Loucy (cell line): ENCODE measurements at regions not wholly inside any gene's neighbourhood (a gene's known extent, or its start where the extent isn't known, plus 50 kb on each side); places are given as distances from the start of the nearest gene placed in this dataset.

Experiments
- H2AFZ ChIP-seq: fragments of 200-600 bp; sonication (generic); 2 replicates; pipeline ENCODE4 v1.6.0; 2016; ENCODE audit warnings: antibody characterized with exemption, mild to moderate bottlenecking, low read length, moderate library complexity
- H3F3A ChIP-seq: fragments of 200-600 bp; 2 replicates; pipeline ENCODE4 v1.6.0; 2016; ENCODE audit warnings: antibody characterized with exemption, low read depth, mild to moderate bottlenecking
- H3K27me3 ChIP-seq: fragments of 200-600 bp; sonication (generic); 2 replicates; pipeline ENCODE4 v1.6.1; 2014; ENCODE audit warnings: low read length, mild to moderate bottlenecking; ENCODE audit not compliant: insufficient read depth, poor library complexity, severe bottlenecking
- H3K36me3 ChIP-seq: fragments of 200-600 bp; sonication (generic); 2 replicates; pipeline ENCODE4 v1.6.1; 2016; ENCODE audit warnings: low read length; ENCODE audit not compliant: insufficient read depth
- H3K4me1 ChIP-seq: fragments of 200-600 bp; sonication (generic); 2 replicates; pipeline ENCODE4 v1.5.1; 2014; ENCODE audit warnings: low read length, mild to moderate bottlenecking; ENCODE audit not compliant: insufficient read depth, poor library complexity, severe bottlenecking
- H3K4me2 ChIP-seq: fragments of 200-600 bp; sonication (generic); 2 replicates; pipeline ENCODE4 v1.6.0; 2014; ENCODE audit warnings: antibody characterized with exemption, low read length, low read depth, mild to moderate bottlenecking; ENCODE audit not compliant: poor library complexity, severe bottlenecking
- H3K4me3 ChIP-seq: fragments of 200-600 bp; sonication (generic); 2 replicates; pipeline ENCODE4 v1.5.1; 2014; ENCODE audit warnings: low read length, mild to moderate bottlenecking, mixed read lengths; ENCODE audit not compliant: poor library complexity, severe bottlenecking
- H3K79me2 ChIP-seq: fragments of 200-600 bp; sonication (generic); 2 replicates; pipeline ENCODE4 v1.6.1; 2014; ENCODE audit warnings: low read length; ENCODE audit not compliant: insufficient read depth
- H3K9ac ChIP-seq: fragments of 200-600 bp; sonication (generic); 2 replicates; pipeline ENCODE4 v1.6.0; 2014; ENCODE audit warnings: mild to moderate bottlenecking, low read depth, low read length, moderate library complexity; ENCODE audit not compliant: poor library complexity, severe bottlenecking
- H3K9me2 ChIP-seq: fragments of 200-600 bp; sonication (generic); replicated peaks from 2 replicates; pipeline ENCODE4 v1.6.1; 2016; ENCODE audit warnings: low read depth, low read length, mixed read lengths
- H3K9me3 ChIP-seq: fragments of 200-600 bp; sonication (generic); 2 replicates; pipeline ENCODE4 v1.6.1; 2014; ENCODE audit warnings: mild to moderate bottlenecking, antibody characterized with exemption, low read length, low read depth; ENCODE audit not compliant: insufficient read depth
- H4K20me1 ChIP-seq: fragments of 200-600 bp; sonication (generic); 2 replicates; pipeline ENCODE4 v1.6.0; 2014; ENCODE audit warnings: antibody characterized with exemption, low read length, mild to moderate bottlenecking; ENCODE audit not compliant: insufficient read depth, poor library complexity, severe bottlenecking
- EZH2phosphoT487 ChIP-seq: fragments of 200-600 bp; IDR thresholded peaks from 2 replicates; pipeline ENCODE4 v1.6.1; 2018; ENCODE audit warnings: antibody characterized with exemption, mild to moderate bottlenecking, moderate library complexity, borderline replicate concordance
- TF ChIP-seq, protein P1 (sequence below): fragments of 200-600 bp; sonication (generic); conservative IDR thresholded peaks from 2 replicates; pipeline ENCODE4 v1.5.1; 2014; ENCODE audit warnings: mild to moderate bottlenecking, antibody characterized with exemption, low read length

DNA sequence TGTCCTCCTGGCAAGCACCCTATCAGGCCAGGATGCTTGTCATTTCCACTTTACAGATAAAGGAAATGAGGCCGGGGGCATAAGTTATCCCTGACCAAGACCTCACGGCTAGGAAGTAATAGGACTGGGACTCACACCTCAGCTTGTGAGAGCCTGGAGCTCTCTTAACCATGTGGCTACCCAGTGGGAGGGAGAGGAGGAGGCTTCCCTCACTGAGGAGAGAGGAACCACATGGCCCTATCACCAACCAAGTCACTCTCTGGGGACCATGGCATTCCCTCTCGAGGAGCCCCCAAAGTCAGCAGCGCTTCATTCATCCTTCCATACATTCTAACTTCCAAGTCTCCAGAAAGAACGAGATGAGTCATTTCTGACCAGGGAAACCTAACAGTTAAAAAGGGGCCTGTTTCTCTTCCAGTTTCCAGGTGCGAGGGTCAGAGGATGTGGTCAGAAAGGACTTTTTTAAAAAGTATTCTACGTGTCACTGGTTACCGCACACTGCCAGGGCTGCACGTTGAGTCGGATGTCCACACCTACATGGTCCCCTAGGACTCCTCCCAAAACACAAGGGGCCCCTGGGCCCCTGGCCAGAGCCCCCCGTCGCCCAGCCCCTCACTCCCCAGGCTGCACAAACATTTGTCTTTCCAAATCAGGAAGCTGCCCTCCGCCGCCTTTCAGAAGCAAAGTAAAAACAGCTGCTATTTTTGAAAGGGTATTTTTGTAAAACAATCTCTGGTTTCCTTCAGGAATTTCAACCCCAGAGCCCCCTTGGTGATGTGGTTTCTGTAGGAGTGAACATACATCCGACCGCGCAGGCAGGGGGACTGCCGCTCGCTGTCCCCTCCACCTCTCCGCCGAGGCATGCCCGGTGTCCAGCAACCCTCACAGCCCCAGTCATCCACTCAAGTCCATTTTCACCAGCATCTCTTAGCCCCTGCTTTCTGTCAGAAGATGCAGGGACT, 128.2 kb upstream of the CHST15 start:
- H3F3A ChIP-seq, result peaks cover 3% of the 10 kb centered on the region; the same call in 1 of the 2 replicates
- TF ChIP-seq, protein P1, sequence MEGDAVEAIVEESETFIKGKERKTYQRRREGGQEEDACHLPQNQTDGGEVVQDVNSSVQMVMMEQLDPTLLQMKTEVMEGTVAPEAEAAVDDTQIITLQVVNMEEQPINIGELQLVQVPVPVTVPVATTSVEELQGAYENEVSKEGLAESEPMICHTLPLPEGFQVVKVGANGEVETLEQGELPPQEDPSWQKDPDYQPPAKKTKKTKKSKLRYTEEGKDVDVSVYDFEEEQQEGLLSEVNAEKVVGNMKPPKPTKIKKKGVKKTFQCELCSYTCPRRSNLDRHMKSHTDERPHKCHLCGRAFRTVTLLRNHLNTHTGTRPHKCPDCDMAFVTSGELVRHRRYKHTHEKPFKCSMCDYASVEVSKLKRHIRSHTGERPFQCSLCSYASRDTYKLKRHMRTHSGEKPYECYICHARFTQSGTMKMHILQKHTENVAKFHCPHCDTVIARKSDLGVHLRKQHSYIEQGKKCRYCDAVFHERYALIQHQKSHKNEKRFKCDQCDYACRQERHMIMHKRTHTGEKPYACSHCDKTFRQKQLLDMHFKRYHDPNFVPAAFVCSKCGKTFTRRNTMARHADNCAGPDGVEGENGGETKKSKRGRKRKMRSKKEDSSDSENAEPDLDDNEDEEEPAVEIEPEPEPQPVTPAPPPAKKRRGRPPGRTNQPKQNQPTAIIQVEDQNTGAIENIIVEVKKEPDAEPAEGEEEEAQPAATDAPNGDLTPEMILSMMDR, result no peak
- H2AFZ ChIP-seq, result no peak overlapping the region
- no peaks in the 10 kb centered on the region for H3K36me3 ChIP-seq
- H3K9ac ChIP-seq, result no peak overlapping the region
- H3K27me3 ChIP-seq, result no peaks in the 10 kb centered on the region
- no peaks in the 10 kb centered on the region for H3K9me3 ChIP-seq
- no peaks in the 10 kb centered on the region for H3K79me2 ChIP-seq
- H3K4me2 ChIP-seq, result no peak overlapping the region
- no peaks in the 10 kb centered on the region for H3K9me2 ChIP-seq
- H3K4me1 ChIP-seq, result no peaks in the 10 kb centered on the region
- H4K20me1 ChIP-seq, result no peaks in the 10 kb centered on the region
- H3K4me3 ChIP-seq, result no peak overlapping the region

DNA sequence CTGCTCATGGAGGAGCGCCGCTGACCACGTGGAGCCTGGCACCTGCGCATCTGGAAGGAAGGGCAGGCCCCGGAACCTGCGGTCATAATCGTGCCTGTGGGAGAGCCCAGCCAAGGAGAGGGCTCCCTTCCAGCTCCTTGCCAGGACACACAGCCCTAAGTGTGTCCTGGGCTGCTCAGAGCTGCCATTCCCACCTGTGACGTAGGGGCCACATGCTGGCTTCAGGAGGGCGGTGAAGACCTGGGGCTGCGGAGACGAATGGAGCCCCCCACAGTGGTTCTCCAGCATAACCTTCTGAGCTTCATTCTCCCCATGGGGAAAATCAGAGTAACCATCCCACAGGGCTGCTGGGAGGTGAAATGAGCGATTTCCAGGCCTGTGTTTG, 127.6 kb upstream of the CHST15 start:
- TF ChIP-seq, protein P1, result no peak
- TF ChIP-seq EZH2phosphoT487, result no peak
- no peak overlapping the region for H3K9ac ChIP-seq
- no peak overlapping the region for H2AFZ ChIP-seq
- no peaks in the 10 kb centered on the region for H3F3A ChIP-seq
- H3K4me1 ChIP-seq, result no peaks in the 10 kb centered on the region
- no peaks in the 10 kb centered on the region for H3K27me3 ChIP-seq
- no peaks in the 10 kb centered on the region for H4K20me1 ChIP-seq
- H3K79me2 ChIP-seq, result no peaks in the 10 kb centered on the region
- no peak overlapping the region for H3K4me3 ChIP-seq
- H3K36me3 ChIP-seq, result no peaks in the 10 kb centered on the region
- no peaks in the 10 kb centered on the region for H3K9me3 ChIP-seq
- H3K9me2 ChIP-seq, result no peaks in the 10 kb centered on the region
- no peak overlapping the region for H3K4me2 ChIP-seq

DNA sequence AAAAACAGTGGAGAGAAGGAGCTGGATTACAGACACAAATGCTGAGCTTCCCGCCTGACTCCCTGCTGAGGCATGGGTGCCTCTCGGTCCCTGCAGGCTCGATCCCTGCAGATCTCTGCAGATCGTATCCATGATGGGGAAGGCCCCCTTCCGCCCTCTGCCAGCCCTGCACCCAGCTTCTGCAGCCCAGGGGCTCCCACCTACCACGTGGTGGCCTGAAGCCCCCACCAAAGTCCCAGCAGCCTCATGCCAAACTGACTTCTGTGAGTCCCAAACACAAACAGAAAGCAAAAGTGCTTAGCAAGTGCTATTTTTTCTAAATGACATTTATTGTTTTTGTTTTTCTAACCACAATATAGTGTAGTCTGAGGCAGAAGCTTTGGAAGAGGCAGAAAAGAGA, 127.1 kb upstream of the CHST15 start:
- Histone ChIP-seq H3K27me3 (no peaks in the 10 kb centered on the region), H3K79me2 (no peaks in the 10 kb centered on the region), H3F3A (no peaks in the 10 kb centered on the region), H2AFZ (no peak overlapping the region), H3K4me1 (no peaks in the 10 kb centered on the region), H3K4me3 (no peak overlapping the region), H3K36me3 (no peaks in the 10 kb centered on the region), H3K9ac (no peak overlapping the region), H3K4me2 (no peak overlapping the region), H3K9me2 (no peaks in the 10 kb centered on the region), H3K9me3 (no peaks in the 10 kb centered on the region), H4K20me1 (no peaks in the 10 kb centered on the region)
- TF ChIP-seq, protein P1, result no peak
- TF ChIP-seq EZH2phosphoT487, result no peak
